GM12891 (cell line): ENCODE measurements at regions not wholly inside any gene's neighbourhood (a gene's known extent, or its start where the extent isn't known, plus 50 kb on each side); places are given as distances from the start of the nearest gene placed in this dataset.

Experiments used
- DNase-seq: peaks from one replicate; pipeline ENCODE4 v3.0.0; 2011; ENCODE audit warnings: low spot score; ENCODE audit not compliant: insufficient read length
- FAIRE-seq: peaks from 2 replicates; lab custom pipeline; 2011; peaks lifted over from hg19 to GRCh38; lab: Jason Lieb, UNC
- PAX5 ChIP-seq: IDR thresholded peaks from 2 replicates; pipeline ENCODE4 v1.6.1; 2011; ENCODE audit warnings: low read length, moderate library complexity, mild to moderate bottlenecking; ENCODE audit not compliant: insufficient read depth, severe bottlenecking
- POLR2A ChIP-seq: IDR thresholded peaks from 2 replicates; pipeline ENCODE4 v1.6.1; 2011; ENCODE audit warnings: low read depth, low read length, control low read depth
- POLR2AphosphoS5 ChIP-seq: IDR thresholded peaks from 2 replicates; pipeline ENCODE4 v1.6.1; 2011; ENCODE audit warnings: low read depth, low read length, control low read depth
- POU2F2 ChIP-seq: IDR thresholded peaks from 2 replicates; pipeline ENCODE4 v1.6.1; 2011; ENCODE audit warnings: low read depth, mild to moderate bottlenecking, control low read depth, low read length, moderate library complexity
- SPI1 ChIP-seq: IDR thresholded peaks from 2 replicates; pipeline ENCODE4 v1.6.1; 2011; ENCODE audit warnings: low read depth, low read length, control low read depth
- TAF1 ChIP-seq: IDR thresholded peaks from 2 replicates; pipeline ENCODE4 v1.6.1; 2011; ENCODE audit warnings: low read depth, low read length, control low read depth

GRCh38 chr1:244284641-244285156 is 167.0 kb downstream of the ADSS2 start:
- no peak for FAIRE-seq
- TF ChIP-seq TAF1 (no peak), SPI1 (no peak), POLR2A (no peak), PAX5 (no peak), POU2F2 (no peak), POLR2AphosphoS5 (no peak)
- no peak for DNase-seq

GRCh38 chr1:244286341-244286740 is 165.4 kb downstream of the ADSS2 start:
- no peak for TF ChIP-seq POLR2AphosphoS5
- TF ChIP-seq PAX5, result no peak
- no peak for TF ChIP-seq POU2F2
- no peak for TF ChIP-seq TAF1
- no peak for TF ChIP-seq SPI1
- no peak for TF ChIP-seq POLR2A
- FAIRE-seq, result no peak
- DNase-seq, result no peak

- DNase-seq (no peak), FAIRE-seq (no peak)
- TF ChIP-seq POLR2A (no peak), PAX5 (no peak), POU2F2 (no peak), TAF1 (no peak), POLR2AphosphoS5 (no peak), SPI1 (no peak)
Observed at GRCh38 chr1:244287726-244288125, 164.0 kb downstream of the ADSS2 start.

GRCh38 chr1:244288663-244289062 is 163.0 kb downstream of the ADSS2 start:
- TF ChIP-seq PAX5 (no peak), SPI1 (no peak), POLR2AphosphoS5 (no peak), TAF1 (no peak), POLR2A (no peak), POU2F2 (no peak)
- FAIRE-seq, result no peak
- DNase-seq, result no peak

GRCh38 chr1:244289991-244290785 is 161.5 kb downstream of the ADSS2 start:
- no peak for FAIRE-seq
- no peak for DNase-seq
- TF ChIP-seq TAF1, result no peak
- no peak for TF ChIP-seq POLR2A
- no peak for TF ChIP-seq SPI1
- no peak for TF ChIP-seq POLR2AphosphoS5
- no peak for TF ChIP-seq POU2F2

GRCh38 chr1:244291236-244292201 is 160.2 kb downstream of the ADSS2 start:
- DNase-seq, result no peak
- FAIRE-seq, result no peak
- TF ChIP-seq PAX5, result no peak

GRCh38 chr1:244294599-244295224 is 157.0 kb downstream of the ADSS2 start:
- DNase-seq (no peak), FAIRE-seq (no peak)
- no peak for TF ChIP-seq POU2F2
- no peak for TF ChIP-seq SPI1
- no peak for TF ChIP-seq TAF1
- no peak for TF ChIP-seq POLR2A
- TF ChIP-seq POLR2AphosphoS5, result no peak
- TF ChIP-seq PAX5, result no peak

- DNase-seq (no peak), FAIRE-seq (no peak)
- TF ChIP-seq POLR2A (no peak), PAX5 (no peak)
Observed at GRCh38 chr1:244296003-244296402, 155.7 kb downstream of the ADSS2 start.

GRCh38 chr1:244296447-244296846 is 155.3 kb downstream of the ADSS2 start:
- no peak for TF ChIP-seq POU2F2
- TF ChIP-seq POLR2AphosphoS5, result no peak
- TF ChIP-seq TAF1, result no peak
- TF ChIP-seq PAX5, result no peak
- TF ChIP-seq POLR2A, result no peak
- TF ChIP-seq SPI1, result no peak
- DNase-seq, result no peak
- no peak for FAIRE-seq
